Testis (tissue), 2 donors: ENCODE measurements at regions not wholly inside any gene's neighbourhood (a gene's known extent, or its start where the extent isn't known, plus 50 kb on each side); places are given as distances from the start of the nearest gene placed in this dataset.

Experiments used
- POLR2A ChIP-seq: fragments of 450-650 bp; IDR thresholded peaks from one replicate; pipeline ENCODE4 v1.6.1; 2017; ENCODE audit warnings: antibody characterized with exemption, mild to moderate bottlenecking, moderate library complexity
- TF ChIP-seq, protein P1 (sequence below), 3 experiments: fragments of 450-650 bp in 2 of 3; fragments of 200-600 bp in 1 of 3; sonication (generic) in 1 of 3; IDR thresholded peaks; one replicate each; pipeline ENCODE4 v1.5.1; 2016 to 2019; ENCODE audit warnings: antibody characterized with exemption in 3 of 3, mild to moderate bottlenecking in 2 of 3, moderate library complexity in 1 of 3

DNA sequence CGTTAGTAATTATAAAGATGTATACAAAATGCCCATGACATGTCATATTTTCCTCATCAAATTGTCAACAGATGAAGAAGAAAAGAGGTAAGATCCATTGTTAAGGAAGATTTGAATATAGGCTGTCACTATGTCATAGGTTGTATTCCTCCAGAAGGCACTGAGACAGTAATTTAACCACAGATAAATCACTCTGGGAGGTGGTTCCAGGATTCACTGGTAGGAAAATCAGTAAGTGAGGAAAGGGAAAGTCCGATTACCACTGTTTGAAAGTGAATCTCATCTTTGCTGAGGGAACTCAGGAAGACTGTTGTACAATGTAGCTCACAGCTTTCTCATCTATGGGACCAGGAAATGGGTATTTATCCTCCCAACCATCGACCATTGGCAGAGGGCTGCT is 152.8 kb upstream of the TMEFF2 start:
- TF ChIP-seq, protein P1, sequence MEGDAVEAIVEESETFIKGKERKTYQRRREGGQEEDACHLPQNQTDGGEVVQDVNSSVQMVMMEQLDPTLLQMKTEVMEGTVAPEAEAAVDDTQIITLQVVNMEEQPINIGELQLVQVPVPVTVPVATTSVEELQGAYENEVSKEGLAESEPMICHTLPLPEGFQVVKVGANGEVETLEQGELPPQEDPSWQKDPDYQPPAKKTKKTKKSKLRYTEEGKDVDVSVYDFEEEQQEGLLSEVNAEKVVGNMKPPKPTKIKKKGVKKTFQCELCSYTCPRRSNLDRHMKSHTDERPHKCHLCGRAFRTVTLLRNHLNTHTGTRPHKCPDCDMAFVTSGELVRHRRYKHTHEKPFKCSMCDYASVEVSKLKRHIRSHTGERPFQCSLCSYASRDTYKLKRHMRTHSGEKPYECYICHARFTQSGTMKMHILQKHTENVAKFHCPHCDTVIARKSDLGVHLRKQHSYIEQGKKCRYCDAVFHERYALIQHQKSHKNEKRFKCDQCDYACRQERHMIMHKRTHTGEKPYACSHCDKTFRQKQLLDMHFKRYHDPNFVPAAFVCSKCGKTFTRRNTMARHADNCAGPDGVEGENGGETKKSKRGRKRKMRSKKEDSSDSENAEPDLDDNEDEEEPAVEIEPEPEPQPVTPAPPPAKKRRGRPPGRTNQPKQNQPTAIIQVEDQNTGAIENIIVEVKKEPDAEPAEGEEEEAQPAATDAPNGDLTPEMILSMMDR (IDR thresholded peaks at IDR 0.05): no peak
- no peak for TF ChIP-seq POLR2A
